LNCAP (cell line): ENCODE measurements at regions not wholly inside any gene's neighbourhood (a gene's known extent, or its start where the extent isn't known, plus 50 kb on each side); places are given as distances from the start of the nearest gene placed in this dataset.

Experiments
- TF ChIP-seq, protein P1 (sequence below): fragments of 450-650 bp; IDR thresholded peaks from 2 replicates; pipeline ENCODE4 v1.5.1; 2017; ENCODE audit warnings: mild to moderate bottlenecking

DNA sequence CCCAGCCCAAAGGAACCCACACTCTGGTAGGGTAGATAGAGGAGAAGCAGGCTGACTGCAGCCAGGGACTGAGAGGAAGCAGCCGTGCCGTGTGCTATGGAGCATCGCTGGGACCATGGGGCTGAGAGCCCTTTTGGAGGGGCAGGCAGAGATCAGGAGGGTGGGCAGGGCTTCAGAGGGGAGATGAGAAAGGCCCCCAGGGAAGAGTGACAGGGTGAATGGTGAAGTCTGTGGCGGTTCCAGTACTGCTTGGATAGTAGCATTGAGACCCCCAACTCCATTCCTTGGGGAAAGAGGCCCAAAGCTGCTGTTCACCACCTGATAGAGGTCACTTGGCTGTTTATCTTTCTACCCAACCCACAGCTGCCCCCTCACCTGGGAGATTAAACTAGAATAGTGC, 80.0 kb upstream of the MRPS22 start:
- TF ChIP-seq, protein P1, sequence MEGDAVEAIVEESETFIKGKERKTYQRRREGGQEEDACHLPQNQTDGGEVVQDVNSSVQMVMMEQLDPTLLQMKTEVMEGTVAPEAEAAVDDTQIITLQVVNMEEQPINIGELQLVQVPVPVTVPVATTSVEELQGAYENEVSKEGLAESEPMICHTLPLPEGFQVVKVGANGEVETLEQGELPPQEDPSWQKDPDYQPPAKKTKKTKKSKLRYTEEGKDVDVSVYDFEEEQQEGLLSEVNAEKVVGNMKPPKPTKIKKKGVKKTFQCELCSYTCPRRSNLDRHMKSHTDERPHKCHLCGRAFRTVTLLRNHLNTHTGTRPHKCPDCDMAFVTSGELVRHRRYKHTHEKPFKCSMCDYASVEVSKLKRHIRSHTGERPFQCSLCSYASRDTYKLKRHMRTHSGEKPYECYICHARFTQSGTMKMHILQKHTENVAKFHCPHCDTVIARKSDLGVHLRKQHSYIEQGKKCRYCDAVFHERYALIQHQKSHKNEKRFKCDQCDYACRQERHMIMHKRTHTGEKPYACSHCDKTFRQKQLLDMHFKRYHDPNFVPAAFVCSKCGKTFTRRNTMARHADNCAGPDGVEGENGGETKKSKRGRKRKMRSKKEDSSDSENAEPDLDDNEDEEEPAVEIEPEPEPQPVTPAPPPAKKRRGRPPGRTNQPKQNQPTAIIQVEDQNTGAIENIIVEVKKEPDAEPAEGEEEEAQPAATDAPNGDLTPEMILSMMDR: no peak

DNA sequence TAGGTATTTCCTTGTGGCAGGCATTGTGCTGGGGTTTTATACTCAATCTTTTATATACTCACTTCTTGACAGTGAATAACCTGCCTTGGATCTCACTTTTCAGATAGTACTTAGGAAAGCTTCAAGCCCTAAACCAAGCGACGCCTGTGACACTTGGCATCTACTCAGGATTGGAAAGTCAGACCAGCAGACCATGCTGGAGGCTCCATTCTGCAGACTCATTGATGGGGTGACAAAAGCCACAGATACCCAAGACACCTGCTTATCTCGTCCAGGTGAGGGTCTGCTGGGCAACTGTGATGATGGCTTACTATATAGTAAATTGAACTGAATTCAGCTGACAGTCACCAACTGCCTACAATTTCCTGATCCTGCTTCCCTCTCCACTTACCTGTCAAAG, 79.4 kb upstream of the MRPS22 start:
- TF ChIP-seq, protein P1: no peak

DNA sequence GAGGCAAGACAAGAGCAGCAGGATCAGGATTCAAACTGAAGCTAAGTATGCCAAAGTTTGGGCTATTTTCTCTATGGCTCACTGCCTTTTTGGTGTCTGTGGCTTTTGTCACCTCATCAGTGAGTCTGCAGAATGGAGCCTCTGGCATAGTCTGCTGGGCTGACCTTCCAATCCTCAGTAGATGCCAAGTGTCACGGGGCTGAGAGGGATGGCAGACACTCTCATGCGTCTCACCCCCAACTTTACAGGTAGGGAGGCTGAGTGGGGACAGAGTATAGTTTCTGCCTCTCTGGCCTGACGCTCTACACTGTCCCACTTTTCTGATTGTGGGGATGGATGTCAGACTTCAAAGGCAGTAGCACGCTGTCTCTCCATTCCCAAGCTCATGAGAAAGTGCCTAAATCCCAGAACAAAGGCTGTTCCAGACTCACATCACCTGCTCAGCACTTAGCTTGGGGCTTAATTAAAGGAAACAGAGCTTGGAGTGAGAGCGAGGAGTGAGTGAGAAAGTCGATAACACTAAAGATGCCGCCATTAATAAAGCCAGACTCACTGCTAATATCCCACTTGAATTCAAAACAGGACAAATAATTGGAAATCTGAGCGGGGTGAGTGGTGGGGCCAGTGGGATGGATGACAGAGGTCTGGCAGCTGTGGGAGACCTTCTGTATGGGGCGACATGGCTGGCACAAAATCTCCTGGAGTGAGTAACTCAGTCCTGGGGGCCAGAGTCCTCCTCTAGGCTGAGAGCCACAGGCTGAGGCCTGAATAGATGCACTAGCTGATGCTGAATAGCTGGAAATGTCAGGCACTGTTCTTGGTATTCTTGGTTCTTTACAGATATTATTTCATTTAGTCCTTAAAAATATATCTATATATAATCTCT, 78.4 kb upstream of the MRPS22 start:
- TF ChIP-seq, protein P1: no peak

DNA sequence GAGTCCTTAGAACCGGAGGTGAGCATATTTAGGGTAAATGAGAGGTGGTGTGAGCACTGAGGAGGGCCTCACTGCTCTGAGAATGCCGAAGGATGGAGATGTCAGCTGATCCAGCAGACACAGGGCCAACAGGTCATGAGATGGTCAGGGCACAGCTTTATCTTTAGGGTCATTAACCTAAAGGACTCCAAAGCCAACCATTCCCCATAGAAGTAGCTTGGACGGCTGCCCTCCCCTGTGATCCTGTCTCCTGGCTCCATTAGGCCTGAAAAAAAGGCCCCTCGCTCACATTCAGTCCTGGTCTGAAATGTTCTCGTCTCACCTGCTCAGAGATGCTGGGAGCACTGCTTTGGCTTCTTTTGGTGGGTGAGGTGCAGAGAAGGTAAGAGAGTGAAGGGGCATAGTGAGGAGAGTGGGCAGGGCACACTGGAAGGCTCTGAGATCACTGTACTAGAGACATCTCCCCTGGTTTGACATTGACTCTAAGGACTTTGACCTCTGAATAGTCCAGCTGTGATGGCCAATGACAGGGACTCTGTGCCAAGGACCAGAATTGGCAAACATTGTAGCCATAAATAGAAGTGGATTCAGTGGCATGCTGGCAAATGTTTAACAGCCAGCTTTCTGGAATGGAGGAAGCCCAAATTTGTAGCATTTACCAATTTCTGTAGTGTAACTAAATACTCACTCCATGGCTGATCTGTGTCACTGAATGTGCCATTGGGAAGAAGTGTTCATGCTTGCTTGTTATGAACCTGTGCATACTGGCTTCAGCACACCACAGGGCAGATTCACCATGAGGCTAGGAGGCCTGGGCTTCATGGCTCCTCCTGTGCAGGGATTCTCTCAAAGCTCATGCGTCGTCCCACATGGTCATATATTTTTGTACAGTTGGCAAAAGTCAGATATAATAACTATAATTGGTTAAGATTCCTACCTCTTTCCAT, 76.2 kb upstream of the MRPS22 start:
- TF ChIP-seq, protein P1: no peak

DNA sequence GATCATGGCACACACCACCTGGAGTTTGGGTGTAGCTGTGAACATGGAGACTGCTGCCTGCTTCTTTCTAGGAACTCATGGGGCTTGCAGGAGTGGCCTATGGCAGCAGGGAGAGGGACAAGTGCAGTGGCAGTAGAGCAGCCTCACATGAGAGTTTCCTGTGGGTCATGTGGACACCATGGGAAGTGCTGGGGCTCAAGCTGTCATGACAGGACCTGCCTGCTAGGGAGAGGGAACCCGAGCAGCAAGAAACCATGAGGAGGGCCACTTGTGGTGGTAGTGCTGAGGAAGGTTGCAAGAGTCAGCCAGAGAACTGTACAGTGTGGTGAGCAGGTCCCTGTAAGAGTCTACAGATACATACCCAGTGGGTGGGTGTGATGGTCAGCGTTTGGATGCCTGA, 73.8 kb upstream of the MRPS22 start:
- TF ChIP-seq, protein P1: no peak

DNA sequence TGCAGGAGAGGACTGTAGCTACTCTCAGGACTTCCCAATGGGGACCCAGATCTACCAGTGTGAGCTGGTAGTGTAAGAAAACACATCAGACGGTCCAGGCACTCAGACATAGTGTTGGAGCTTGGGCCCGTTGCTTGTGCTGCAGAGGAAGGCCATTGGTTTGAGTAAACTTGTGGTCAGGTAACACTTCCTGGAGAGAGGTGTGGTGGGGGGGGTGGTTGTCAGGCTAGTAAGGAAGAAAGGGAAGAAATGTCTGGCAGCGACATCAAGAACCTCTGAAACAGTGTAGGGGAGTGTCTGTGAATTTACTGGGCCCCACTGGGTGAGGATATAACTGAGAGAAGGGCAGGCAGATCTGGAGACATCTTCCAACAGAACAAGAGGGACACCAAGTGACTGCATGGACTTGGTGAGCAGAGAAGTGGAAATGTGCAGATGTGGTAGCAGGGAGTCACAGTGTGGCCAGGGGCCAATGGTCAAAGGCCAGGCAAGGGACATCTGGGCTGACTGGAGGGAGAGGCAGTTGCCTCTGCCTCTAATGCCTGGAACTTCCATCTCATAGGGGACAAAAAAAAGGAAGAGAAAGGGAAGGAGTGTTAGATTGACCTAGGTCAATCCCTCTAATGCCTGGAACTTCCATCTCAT, 63.7 kb upstream of the MRPS22 start:
- TF ChIP-seq, protein P1: no peak

DNA sequence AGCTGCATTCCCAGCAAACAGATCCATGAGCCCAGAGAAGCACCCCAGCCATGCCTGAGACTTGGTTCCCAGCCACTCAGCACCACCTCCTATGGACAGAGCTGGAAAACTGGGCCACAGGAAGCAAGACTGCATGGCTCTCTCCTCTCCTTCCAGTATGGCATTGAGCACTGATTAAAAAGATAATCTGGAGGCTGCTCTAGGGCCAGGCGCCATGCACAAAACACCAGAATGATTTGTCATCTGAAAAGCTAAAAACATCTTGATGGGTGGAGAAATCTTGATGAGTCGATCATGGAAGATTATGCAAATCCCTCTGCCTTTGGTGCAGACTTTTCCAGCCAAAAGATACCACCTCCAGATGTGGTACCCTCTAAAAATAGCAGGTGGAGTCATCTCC, 62.7 kb upstream of the MRPS22 start:
- TF ChIP-seq, protein P1: no peak
